ENCODE measurements at regions not wholly inside any gene's neighbourhood (a gene's known extent, or its start where the extent isn't known, plus 50 kb on each side); places are given as distances from the start of the nearest gene placed in this dataset.
"Not testable (repeated sequence)": the region's sequence is repeated elsewhere in the genome, so short reads cannot be mapped to it uniquely, and the experiment has no call there.

DNA sequence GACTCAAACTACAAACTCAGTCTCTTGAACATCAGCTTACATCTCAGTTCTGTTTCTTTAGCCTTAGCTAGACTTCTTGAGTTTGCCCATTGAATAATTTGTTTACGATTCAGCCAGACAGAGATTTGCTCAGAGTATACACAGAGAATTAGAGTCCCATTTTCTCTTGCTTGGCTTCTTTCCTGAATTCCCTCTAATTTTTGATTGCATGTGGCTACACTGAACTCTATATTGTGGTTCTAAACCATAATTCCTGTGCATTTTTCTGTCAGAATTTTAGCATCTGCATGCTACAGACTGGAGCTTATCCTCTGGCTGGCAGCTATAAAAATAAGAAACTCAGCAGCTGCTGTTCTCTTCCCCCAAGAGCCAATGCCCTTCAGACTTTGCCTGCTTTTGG is 354.9 kb downstream of the MDFIC start:
- no TSS peak for BruUV-seq (replicated peaks)

DNA sequence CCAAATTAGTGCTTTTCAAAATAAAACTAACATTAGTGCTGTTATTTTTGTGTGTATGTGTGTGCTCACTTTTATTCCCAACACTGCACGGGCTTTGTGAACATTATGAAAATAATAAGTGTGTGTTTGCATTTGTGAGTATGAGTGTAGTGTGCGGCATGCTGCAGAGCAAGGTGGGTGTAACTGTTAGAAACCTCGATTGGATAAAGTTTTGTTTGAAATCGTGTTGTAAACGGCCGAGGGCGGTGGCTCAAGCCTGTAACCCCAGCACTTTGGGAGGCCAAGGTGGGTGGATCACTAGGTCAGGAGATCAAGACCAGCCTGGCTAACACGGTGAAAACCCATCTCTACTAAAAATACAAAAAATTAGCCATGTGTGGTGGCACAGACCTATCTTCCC is 352.0 kb downstream of the MDFIC start:
- H3K9me2 ChIP-seq (ENCODE audit: insufficient read depth); H3K36me3 ChIP-seq (ENCODE audit: low read depth); CTCF ChIA-PET; H3K9me3 ChIP-seq (ENCODE audit: insufficient read depth, low read depth); H3K79me2 ChIP-seq (ENCODE audit: low read depth); H3F3A ChIP-seq (ENCODE audit: insufficient read depth, low read depth); H3K4me2 ChIP-seq; intact Hi-C loops (cut with micrococcal nuclease; ENCODE audit: unreplicated experiment); H3K4me1 ChIP-seq (replicated peaks; ENCODE audit: insufficient read depth); H4K20me1 ChIP-seq (ENCODE audit: insufficient read depth); H3K4me3 ChIP-seq; POLR2A ChIA-PET (ENCODE audit: unreplicated experiment); H2AFZ ChIP-seq; BruUV-seq (replicated peaks); H3K27me3 ChIP-seq (ENCODE audit: insufficient read depth, low read depth); DNase-seq; H3K27ac ChIP-seq: not testable (repeated sequence)

More for the DNA sequence above, 354.9 kb downstream of the MDFIC start:
- Histone ChIP-seq H3K9me2 (ENCODE audit: insufficient read depth) (no peaks in the 10 kb centered on the region; the same call in 1 of the 2 replicates), H3K9me3 (ENCODE audit: insufficient read depth, low read depth) (no peaks in the 10 kb centered on the region), H3K36me3 (ENCODE audit: low read depth) (no peaks in the 10 kb centered on the region), H3K27ac (no peak overlapping the region), H3K4me1 (replicated peaks; ENCODE audit: insufficient read depth) (no peaks in the 10 kb centered on the region), H4K20me1 (ENCODE audit: insufficient read depth) (no peaks in the 10 kb centered on the region), H3K27me3 (ENCODE audit: insufficient read depth, low read depth) (no peaks in the 10 kb centered on the region), H2AFZ (peak overlapping the region; percentile 48; the same call in 1 of the 2 replicates), H3K79me2 (ENCODE audit: low read depth) (no peaks in the 10 kb centered on the region), H3K4me3 (no peak overlapping the region), H3F3A (ENCODE audit: insufficient read depth, low read depth) (no peaks in the 10 kb centered on the region), H3K4me2 (no peak overlapping the region)
- TF ChIP-seq, protein P1, sequence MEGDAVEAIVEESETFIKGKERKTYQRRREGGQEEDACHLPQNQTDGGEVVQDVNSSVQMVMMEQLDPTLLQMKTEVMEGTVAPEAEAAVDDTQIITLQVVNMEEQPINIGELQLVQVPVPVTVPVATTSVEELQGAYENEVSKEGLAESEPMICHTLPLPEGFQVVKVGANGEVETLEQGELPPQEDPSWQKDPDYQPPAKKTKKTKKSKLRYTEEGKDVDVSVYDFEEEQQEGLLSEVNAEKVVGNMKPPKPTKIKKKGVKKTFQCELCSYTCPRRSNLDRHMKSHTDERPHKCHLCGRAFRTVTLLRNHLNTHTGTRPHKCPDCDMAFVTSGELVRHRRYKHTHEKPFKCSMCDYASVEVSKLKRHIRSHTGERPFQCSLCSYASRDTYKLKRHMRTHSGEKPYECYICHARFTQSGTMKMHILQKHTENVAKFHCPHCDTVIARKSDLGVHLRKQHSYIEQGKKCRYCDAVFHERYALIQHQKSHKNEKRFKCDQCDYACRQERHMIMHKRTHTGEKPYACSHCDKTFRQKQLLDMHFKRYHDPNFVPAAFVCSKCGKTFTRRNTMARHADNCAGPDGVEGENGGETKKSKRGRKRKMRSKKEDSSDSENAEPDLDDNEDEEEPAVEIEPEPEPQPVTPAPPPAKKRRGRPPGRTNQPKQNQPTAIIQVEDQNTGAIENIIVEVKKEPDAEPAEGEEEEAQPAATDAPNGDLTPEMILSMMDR (conservative IDR thresholded peaks at IDR 0.05): no peak
- no peak for TF ChIP-seq EZH2 (IDR thresholded peaks at IDR 0.05; ENCODE audit: low read depth)
- intact Hi-C loops (cut with micrococcal nuclease; ENCODE audit: unreplicated experiment): no loop called here
- ChIA-PET CTCF (no interaction called here), POLR2A (ENCODE audit: unreplicated experiment) (no interaction called here)
- no peak for DNase-seq

DNA sequence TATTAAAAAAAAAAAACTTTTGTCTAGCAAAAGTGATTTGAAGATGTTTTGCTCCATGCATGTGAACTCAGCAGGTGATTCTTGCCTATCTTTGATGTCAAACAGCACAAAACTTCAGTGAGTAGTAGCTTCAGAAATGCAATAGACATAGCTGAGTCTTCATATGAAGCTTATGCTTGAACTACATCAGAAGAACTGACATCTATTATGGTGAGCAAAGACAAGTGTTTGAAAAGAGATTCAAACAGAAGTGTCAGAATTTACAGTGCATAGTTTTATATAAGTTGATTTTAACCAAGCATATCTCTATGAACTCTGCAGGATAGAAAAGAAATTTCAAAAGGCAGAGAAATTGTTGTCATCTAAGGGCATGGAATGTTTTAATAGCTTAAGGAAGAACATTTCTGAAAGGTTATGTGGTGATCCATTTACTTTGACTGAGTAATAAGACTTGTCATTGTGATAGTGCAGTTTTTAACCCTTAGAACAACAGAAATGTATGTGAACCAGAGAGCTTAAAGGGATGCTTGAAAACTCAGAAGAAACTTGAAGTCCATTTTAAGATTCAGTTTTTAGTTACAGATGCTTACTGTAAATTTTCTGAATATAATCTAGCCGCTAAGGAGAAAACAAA is 351.4 kb downstream of the MDFIC start:
- no peaks in the 10 kb centered on the region; the same call in 1 of the 2 replicates for H3K9me2 ChIP-seq (ENCODE audit: insufficient read depth)
- ChIA-PET CTCF (interaction anchor here (0.6 kb wide), 1 partner anchor 190 kb away, joined by 3 read pairs; no protein-coding TSS in a partner anchor), POLR2A (ENCODE audit: unreplicated experiment) (no interaction called here)
- H3K4me1 ChIP-seq (replicated peaks; ENCODE audit: insufficient read depth): no peaks in the 10 kb centered on the region
- H2AFZ ChIP-seq: no peak overlapping the region
- H3K36me3 ChIP-seq (ENCODE audit: low read depth): no peaks in the 10 kb centered on the region
- no peak overlapping the region for H3K27ac ChIP-seq
- no peaks in the 10 kb centered on the region for H3K9me3 ChIP-seq (ENCODE audit: insufficient read depth, low read depth)
- H3K4me3 ChIP-seq: no peak overlapping the region
- intact Hi-C loops (cut with micrococcal nuclease; ENCODE audit: unreplicated experiment): no loop called here
- no TSS peak for BruUV-seq (replicated peaks)
- H3F3A ChIP-seq (ENCODE audit: insufficient read depth, low read depth): no peaks in the 10 kb centered on the region
- no peaks in the 10 kb centered on the region for H3K27me3 ChIP-seq (ENCODE audit: insufficient read depth, low read depth)
- TF ChIP-seq, protein P1 (conservative IDR thresholded peaks at IDR 0.05): no peak
- no peak for TF ChIP-seq EZH2 (IDR thresholded peaks at IDR 0.05; ENCODE audit: low read depth)
- DNase-seq: no peak
- H4K20me1 ChIP-seq (ENCODE audit: insufficient read depth): no peaks in the 10 kb centered on the region
- H3K79me2 ChIP-seq (ENCODE audit: low read depth): no peaks in the 10 kb centered on the region
- no peak overlapping the region for H3K4me2 ChIP-seq

Measured in PC-9 (cell line).